ENCODE measurements at regions not wholly inside any gene's neighbourhood (a gene's known extent, or its start where the extent isn't known, plus 50 kb on each side); places are given as distances from the start of the nearest gene placed in this dataset.

GRCh38 chr18:56475250-56475649 lies 163.1 kb downstream of the TXNL1 start:
- Histone ChIP-seq H3K36me3 (no peaks in the 10 kb centered on the region), H3K27me3 (no peaks in the 10 kb centered on the region), H3K27ac (no peak overlapping the region), H3K4me1 (no peaks in the 10 kb centered on the region), H3K9me3 (no peaks in the 10 kb centered on the region), H3K4me3 (no peak overlapping the region)
- WGBS, 2 donors, result 82 to 92% methylated on average over 2 of the region's 2 CpGs
- TF ChIP-seq CTCF (IDR thresholded peaks at IDR 0.05) (no peak), EP300 (IDR thresholded peaks at IDR 0.05) (no peak), POLR2AphosphoS5 (IDR thresholded peaks at IDR 0.05) (no peak), POLR2A (IDR thresholded peaks at IDR 0.05) (no peak)
- DNase-seq (no peak), ATAC-seq (ENCODE audit: low FRiP score in 2 of 2) (no peak)

GRCh38 chr18:56473400-56474024 lies 164.9 kb downstream of the TXNL1 start:
- peak in 1 of 2 donors; percentile 29 for ATAC-seq (ENCODE audit: low FRiP score in 2 of 2)
- 90 to 91% methylated on average over 7 to 8 of the region's 8 CpGs for WGBS, 2 donors

GRCh38 chr18:56470406-56471351 lies 167.7 kb downstream of the TXNL1 start:
- H3K4me3 ChIP-seq, result no peak overlapping the region
- WGBS, 2 donors, result 72 to 76% methylated on average over 5 of the region's 5 CpGs
- no peak for TF ChIP-seq POLR2AphosphoS5 (IDR thresholded peaks at IDR 0.05)
- TF ChIP-seq EP300 (IDR thresholded peaks at IDR 0.05), result no peak
- no peak for TF ChIP-seq CTCF (IDR thresholded peaks at IDR 0.05)
- no peak for TF ChIP-seq POLR2A (IDR thresholded peaks at IDR 0.05)
- H3K36me3 ChIP-seq, result no peaks in the 10 kb centered on the region
- H3K27ac ChIP-seq, result no peak overlapping the region
- no peaks in the 10 kb centered on the region for H3K9me3 ChIP-seq
- ATAC-seq (ENCODE audit: low FRiP score in 2 of 2) (peak in 1 of 2 donors; percentile 25), DNase-seq (no peak)
- no peaks in the 10 kb centered on the region for H3K27me3 ChIP-seq
- H3K4me1 ChIP-seq, result peaks cover 0 to 5% (median 2%) of the 10 kb centered on the region in 4 donors

More at GRCh38 chr18:56473400-56474024, 164.9 kb downstream of the TXNL1 start:
- H3K27me3 ChIP-seq, result no peaks in the 10 kb centered on the region
- H3K27ac ChIP-seq, result peak overlapping the region in 1 of 4 donors; percentile 12
- no peaks in the 10 kb centered on the region for H3K36me3 ChIP-seq
- no peak for TF ChIP-seq EP300 (IDR thresholded peaks at IDR 0.05)
- TF ChIP-seq CTCF (IDR thresholded peaks at IDR 0.05), result no peak
- no peak for TF ChIP-seq POLR2AphosphoS5 (IDR thresholded peaks at IDR 0.05)
- TF ChIP-seq POLR2A (IDR thresholded peaks at IDR 0.05), result no peak
- no peaks in the 10 kb centered on the region for H3K9me3 ChIP-seq
- no peak overlapping the region for H3K4me3 ChIP-seq
- H3K4me1 ChIP-seq, result peaks cover 0 to 2% (median 1%) of the 10 kb centered on the region in 4 donors
- DNase-seq, result no peak

- no peaks in the 10 kb centered on the region for H3K27me3 ChIP-seq
- H3K4me3 ChIP-seq, result no peak overlapping the region
- H3K27ac ChIP-seq, result no peak overlapping the region
- 81 to 88% methylated on average over 4 of the region's 4 CpGs for WGBS, 2 donors
- DNase-seq (no peak), ATAC-seq (ENCODE audit: low FRiP score in 2 of 2) (no peak)
- no peak for TF ChIP-seq POLR2A (IDR thresholded peaks at IDR 0.05)
- TF ChIP-seq POLR2AphosphoS5 (IDR thresholded peaks at IDR 0.05), result no peak
- TF ChIP-seq EP300 (IDR thresholded peaks at IDR 0.05), result no peak
- peaks cover 0 to 6% (median 2%) of the 10 kb centered on the region in 4 donors for H3K9me3 ChIP-seq
- no peaks in the 10 kb centered on the region for H3K36me3 ChIP-seq
- H3K4me1 ChIP-seq, result peaks cover 0 to 5% (median 2%) of the 10 kb centered on the region in 4 donors
Observed at GRCh38 chr18:56469582-56469981, 168.8 kb downstream of the TXNL1 start.

- Histone ChIP-seq H3K36me3 (no peaks in the 10 kb centered on the region), H3K27me3 (no peaks in the 10 kb centered on the region), H3K9me3 (peaks cover 0 to 6% (median 2%) of the 10 kb centered on the region in 4 donors), H3K4me1 (peaks cover 0 to 5% (median 2%) of the 10 kb centered on the region in 4 donors), H3K27ac (peak overlapping the region in 2 of 4 donors; percentile 13 to 27), H3K4me3 (no peak overlapping the region)
- ATAC-seq (ENCODE audit: low FRiP score in 2 of 2) (peak; percentile 36 to 79), DNase-seq (no peak)
- 37 to 42% methylated on average over 1 of the region's 1 CpG for WGBS, 2 donors
- TF ChIP-seq EP300 (IDR thresholded peaks at IDR 0.05), result no peak
- no peak for TF ChIP-seq POLR2AphosphoS5 (IDR thresholded peaks at IDR 0.05)
- no peak for TF ChIP-seq POLR2A (IDR thresholded peaks at IDR 0.05)
- TF ChIP-seq CTCF (IDR thresholded peaks at IDR 0.05), result no peak
Observed at GRCh38 chr18:56468396-56468795, 170.0 kb downstream of the TXNL1 start.
